Heart right ventricle (tissue), 16 donors: ENCODE measurements at regions not wholly inside any gene's neighbourhood (a gene's known extent, or its start where the extent isn't known, plus 50 kb on each side); places are given as distances from the start of the nearest gene placed in this dataset.

Experiments used
- ATAC-seq, 8 donors: fragments of 200-7000 bp; cut with Tn5 transposase; one replicate each; pipeline ENCODE4 v1.9.1; 2020; ENCODE audit warnings: mild to moderate bottlenecking in 8 of 8, moderate library complexity in 8 of 8, moderate number of reproducible peaks in 1 of 8
- DNase-seq, 2 donors: peaks; one replicate each; pipeline ENCODE4 v3.0.0-alpha.2; 2020
- H3K27ac ChIP-seq, 10 donors: fragments of 200-600 bp; sonication (generic) in 2 of 10; one replicate each; pipeline versions ENCODE4 v1.5.0 to v1.8.0; 2020 to 2022; ENCODE audit warnings: mild to moderate bottlenecking in 3 of 10
- H3K27me3 ChIP-seq, 7 donors: fragments of 200-600 bp; one replicate each; pipeline ENCODE4 v1.8.0; 2021 to 2022; ENCODE audit warnings: mild to moderate bottlenecking in 2 of 7
- H3K36me3 ChIP-seq, 9 donors: fragments of 200-600 bp; sonication (generic) in 1 of 9; one replicate each; pipeline versions ENCODE4 v1.5.0 to v1.8.0; 2020 to 2022; ENCODE audit warnings: mild to moderate bottlenecking in 2 of 9
- H3K4me1 ChIP-seq, 9 donors: fragments of 200-600 bp; sonication (generic) in 1 of 9; one replicate each; pipeline versions ENCODE4 v1.5.0 to v1.8.0; 2020 to 2022; ENCODE audit warnings: mild to moderate bottlenecking in 4 of 9
- H3K4me3 ChIP-seq, 10 donors: fragments of 200-600 bp; sonication (generic) in 2 of 10; one replicate each; pipeline versions ENCODE4 v1.5.0 to v1.8.0; 2020 to 2022; ENCODE audit warnings: mild to moderate bottlenecking in 7 of 10, moderate library complexity in 2 of 10
- H3K9me3 ChIP-seq, 11 donors: fragments of 200-600 bp in 10 of 11; sonication (generic) in 2 of 11; one replicate each; pipeline versions ENCODE4 v1.5.0 to v1.8.0; 2013 to 2022; ENCODE audit warnings: mild to moderate bottlenecking in 2 of 11, control low read depth in 1 of 11, moderate library complexity in 1 of 11
- CTCF ChIP-seq, 9 donors: fragments of 200-600 bp; sonication (generic) in 2 of 9; IDR thresholded peaks; one replicate each; pipeline versions ENCODE4 v1.5.0 to v1.8.0; 2021 to 2022; ENCODE audit warnings: antibody characterized with exemption in 9 of 9, mild to moderate bottlenecking in 5 of 9, moderate library complexity in 1 of 9
- whole genome bisulfite sequencing, 2 donors: extraction: QIAGEN DNeasy Blood & Tissue Kit; methylation state at CpG; one replicate each; pipeline ENCODE4 v1.1.7; 2013; ENCODE audit warnings: inconsistent platforms in 1 of 2; 5-methylcytosine and 5-hydroxymethylcytosine counted together
- intact Hi-C, 10 donors: fragments of 100-400 bp; cut with DNase I; formaldehyde crosslinking; loops; one replicate each; pipeline versions ENCODE4 v1.11.1 to v1.14.2; 2022
- donor health status: Arrhythmogenic right ventricular cardiomyopathy.
- donor health status: ischemic (EF 13 %, LVEDD 7.1; RV severe dilation, severe dysfunction).
- donor health status: healthy with polysubstance abuse.
- donor health status: DM: no; HTN: yes; CAD: no.
- donor health status: DM: no; HTN: no; CAD: no.
- donor health status: ischemic (EF 25% LVEDD 6.9; RV normal size, moderate dysfunction).
- donor health status: ischemic (EF 25% LVEDD 5.7; RV mildly dilated, moderate dysfunction).
- donor health status: healthy.
- donor health status: DM: yes; HTN: yes; CAD: no.
- donor health status: Ischemic cardiomyopathy.
- donor health status: ischemic (EF 35%, LVEDD 5.7; RV mildly dilated, moderate dysfunction).
- donor health status: nonischemic (EF 11% LVEDD 7.7; RV severe dilation, severe dysfunction).
- donor health status: DM: yes; HTN: yes; CAD: no.
- donor health status: PGD.
- donor health status: ischemic (EF 29% LVEDD 5.4; RV normal size, mild dysfunction).
- donor health status: nonischemic (EF 23%, LVEDD 6.1; RV moderate dilation, normal function).

GRCh38 chr1:181284978-181285377, 196.5 kb downstream of the IER5 start:
- TF ChIP-seq CTCF (IDR thresholded peaks at IDR 0.05): no peak
- H3K4me3 ChIP-seq: no peak overlapping the region
- ATAC-seq: no peak
- H3K9me3 ChIP-seq: peaks cover 0 to 58% (median 20%) of the 10 kb centered on the region in 11 donors
- intact Hi-C loops: no loop called here
- no peak overlapping the region for H3K27ac ChIP-seq
- DNase-seq: no peak
- H3K36me3 ChIP-seq: no peaks in the 10 kb centered on the region
- H3K27me3 ChIP-seq: peaks cover 0 to 6% (median 0%) of the 10 kb centered on the region in 7 donors
- H3K4me1 ChIP-seq: no peaks in the 10 kb centered on the region

- TF ChIP-seq CTCF (IDR thresholded peaks at IDR 0.05): no peak
- ATAC-seq: no peak
- intact Hi-C loops: no loop called here
Measured at GRCh38 chr1:181295217-181295616, 188.1 kb upstream of the CACNA1E start.

GRCh38 chr1:181296180-181296579, 187.1 kb upstream of the CACNA1E start:
- no peak for TF ChIP-seq CTCF (IDR thresholded peaks at IDR 0.05)
- peaks cover 0 to 15% (median 5%) of the 10 kb centered on the region in 7 donors for H3K27me3 ChIP-seq
- H3K9me3 ChIP-seq: no peaks in the 10 kb centered on the region
- H3K4me3 ChIP-seq: no peak overlapping the region
- H3K36me3 ChIP-seq: no peaks in the 10 kb centered on the region
- intact Hi-C loops: no loop called here
- 62 to 74% methylated on average over 2 of the region's 2 CpGs for WGBS, 2 donors
- DNase-seq (no peak), ATAC-seq (no peak)
- H3K27ac ChIP-seq: no peak overlapping the region
- H3K4me1 ChIP-seq: no peaks in the 10 kb centered on the region

More at GRCh38 chr1:181295217-181295616, 188.1 kb upstream of the CACNA1E start:
- Histone ChIP-seq H3K9me3 (no peaks in the 10 kb centered on the region), H3K4me1 (no peaks in the 10 kb centered on the region), H3K4me3 (no peak overlapping the region), H3K27me3 (peaks cover 0 to 15% (median 5%) of the 10 kb centered on the region in 7 donors), H3K36me3 (no peaks in the 10 kb centered on the region), H3K27ac (no peak overlapping the region)
- no peak for DNase-seq
- WGBS, 2 donors: 80 to 86% methylated on average over 3 of the region's 3 CpGs

GRCh38 chr1:181308098-181308497, 175.2 kb upstream of the CACNA1E start:
- Histone ChIP-seq H3K27ac (no peak overlapping the region), H3K4me1 (no peaks in the 10 kb centered on the region), H3K27me3 (peaks cover 0 to 50% (median 17%) of the 10 kb centered on the region in 7 donors), H3K9me3 (peaks cover 0 to 14% (median 0%) of the 10 kb centered on the region in 11 donors), H3K4me3 (no peak overlapping the region), H3K36me3 (no peaks in the 10 kb centered on the region)
- no peak for DNase-seq
- ATAC-seq: no peak
- 26 to 38% methylated on average over 3 of the region's 3 CpGs for WGBS, 2 donors
- no peak for TF ChIP-seq CTCF (IDR thresholded peaks at IDR 0.05)
- intact Hi-C loops: no loop called here
